ENCODE measurements at regions not wholly inside any gene's neighbourhood (a gene's known extent, or its start where the extent isn't known, plus 50 kb on each side); places are given as distances from the start of the nearest gene placed in this dataset.

DNA sequence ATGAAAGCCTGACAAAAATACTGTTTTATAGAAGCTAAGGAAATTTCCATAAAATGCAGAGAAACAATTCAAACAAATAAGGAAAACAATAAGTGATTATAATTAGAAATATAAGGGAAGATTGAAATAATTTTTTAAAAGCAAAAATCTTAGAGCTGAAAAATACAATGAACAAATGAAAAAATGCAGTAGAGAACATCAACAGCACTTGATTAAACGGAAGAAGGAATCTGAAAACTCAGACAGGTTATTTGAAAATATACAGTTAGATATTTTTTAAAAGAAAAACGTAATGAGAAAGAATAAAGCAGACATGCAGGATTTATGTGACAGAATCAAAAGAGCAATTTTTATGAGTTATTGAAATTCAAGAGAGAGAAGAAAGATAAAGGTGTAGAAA is 279.1 kb upstream of the MAGI2 start:
- DNase-seq (ENCODE audit: extremely low read depth, low read depth, low spot score), result no peak

DNA sequence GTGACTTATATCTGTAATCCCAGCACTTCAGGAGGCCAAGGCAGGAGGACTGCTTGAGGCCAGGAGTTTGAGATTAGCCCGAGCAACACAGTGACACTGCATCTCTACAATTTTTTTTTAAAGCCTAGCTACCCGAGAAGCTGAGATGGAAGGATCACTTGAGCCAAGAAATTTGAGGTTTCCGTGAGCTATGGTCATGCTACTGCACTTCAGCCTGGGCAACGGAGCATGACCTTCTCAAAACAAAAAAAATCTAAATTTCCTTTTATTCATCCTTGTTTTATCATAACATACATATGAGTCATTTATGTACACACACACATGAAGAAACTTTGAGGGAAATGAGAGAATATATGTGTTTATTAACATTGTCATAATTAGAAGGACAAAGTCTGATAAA is 277.5 kb upstream of the MAGI2 start:
- no peak for DNase-seq (ENCODE audit: extremely low read depth, low read depth, low spot score)

DNA sequence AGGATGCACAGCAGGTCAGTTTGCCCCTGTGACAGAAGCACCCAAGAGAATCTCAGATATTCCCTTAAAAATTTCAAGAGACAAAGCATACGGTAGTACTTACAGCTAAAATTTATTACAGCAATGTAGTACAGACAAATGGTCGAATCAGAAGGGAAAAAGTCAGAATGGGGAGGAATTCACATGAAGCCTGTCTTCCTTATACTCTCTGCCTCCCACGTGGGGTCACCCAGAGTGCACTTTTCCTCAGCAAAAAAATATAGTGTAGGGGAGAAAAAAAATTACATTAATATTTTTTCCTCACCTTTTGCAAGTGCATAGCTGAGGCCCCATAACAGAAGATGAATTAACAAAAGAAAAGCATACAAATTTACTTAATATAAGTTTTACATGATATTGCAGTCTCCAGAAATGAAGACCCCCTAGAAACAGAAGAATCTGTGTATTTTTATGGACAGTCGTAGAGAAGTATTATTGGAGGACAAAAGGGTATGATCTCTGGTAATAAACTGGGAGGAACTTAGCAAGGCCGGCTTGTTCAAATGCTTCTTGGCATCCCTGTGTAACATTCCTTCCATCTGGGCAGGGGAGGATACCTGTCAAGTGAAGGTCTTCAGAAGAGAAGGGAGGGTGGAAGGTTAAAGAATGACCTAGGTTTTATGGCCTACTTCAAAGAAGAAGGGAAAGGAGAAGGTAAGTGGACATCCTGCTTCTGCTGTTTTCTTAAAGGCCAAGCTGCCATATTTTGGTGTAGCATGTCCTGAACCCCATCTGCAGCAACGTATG is 270.6 kb upstream of the MAGI2 start:
- no peak for DNase-seq (ENCODE audit: extremely low read depth, low read depth, low spot score)

DNA sequence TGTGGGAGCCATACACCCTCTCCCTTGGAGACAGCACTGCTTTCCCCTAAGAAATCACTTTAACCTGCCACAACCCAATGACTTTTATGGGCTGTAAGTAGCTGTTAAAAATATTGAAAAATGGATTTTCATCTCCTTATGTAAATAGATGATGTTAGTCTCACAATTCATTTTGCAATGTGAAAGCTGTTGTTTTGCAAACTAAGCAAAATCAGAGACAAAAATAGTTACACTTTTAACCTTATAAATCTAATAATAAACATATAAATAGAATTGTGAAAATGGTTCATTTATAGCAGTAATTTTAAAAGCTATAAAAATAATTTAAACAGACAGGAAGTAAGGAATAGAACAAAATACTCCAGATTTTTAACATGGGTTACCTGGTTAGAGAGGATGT is 268.8 kb upstream of the MAGI2 start:
- no peak for DNase-seq (ENCODE audit: extremely low read depth, low read depth, low spot score)

DNA sequence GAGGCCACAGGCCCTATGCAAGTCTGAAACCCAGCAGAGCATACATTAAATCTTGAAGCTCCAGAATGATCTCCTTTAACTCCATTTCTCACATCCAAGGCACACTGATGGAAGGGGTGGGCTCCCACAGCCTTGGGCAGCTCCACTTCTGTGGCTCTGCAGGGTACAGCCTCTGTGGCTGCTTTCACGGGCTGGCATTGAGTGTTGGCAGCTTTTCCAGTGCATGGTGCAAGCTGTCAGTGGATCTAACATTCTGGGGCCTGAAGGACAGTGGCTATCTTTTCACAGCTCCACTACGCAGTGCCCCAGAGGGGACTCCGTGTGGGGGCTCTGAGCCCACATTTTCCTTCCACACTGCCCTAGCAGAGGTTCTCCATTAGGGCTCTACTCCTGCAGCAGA is 265.7 kb upstream of the MAGI2 start:
- DNase-seq (ENCODE audit: extremely low read depth, low read depth, low spot score), result no peak

DNA sequence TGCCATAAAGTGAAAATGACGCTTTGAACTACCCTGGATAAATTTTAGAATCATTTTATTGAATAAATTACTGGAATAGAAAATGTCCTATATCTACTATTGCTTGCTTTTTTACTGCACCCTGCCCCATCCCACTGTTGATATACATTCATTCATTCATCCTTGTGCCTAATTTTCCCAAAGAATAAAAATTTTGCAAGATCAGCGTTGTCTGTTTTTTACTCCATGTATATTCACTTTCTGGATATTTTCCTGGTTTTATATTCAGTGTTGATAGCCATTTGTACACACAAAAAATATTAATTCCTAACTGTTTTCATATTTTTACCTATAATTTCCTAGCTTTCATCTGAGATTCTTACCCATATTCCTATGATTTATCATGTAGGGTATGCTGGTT is 262.9 kb upstream of the MAGI2 start:
- DNase-seq (ENCODE audit: extremely low read depth, low read depth, low spot score), result no peak

DNA sequence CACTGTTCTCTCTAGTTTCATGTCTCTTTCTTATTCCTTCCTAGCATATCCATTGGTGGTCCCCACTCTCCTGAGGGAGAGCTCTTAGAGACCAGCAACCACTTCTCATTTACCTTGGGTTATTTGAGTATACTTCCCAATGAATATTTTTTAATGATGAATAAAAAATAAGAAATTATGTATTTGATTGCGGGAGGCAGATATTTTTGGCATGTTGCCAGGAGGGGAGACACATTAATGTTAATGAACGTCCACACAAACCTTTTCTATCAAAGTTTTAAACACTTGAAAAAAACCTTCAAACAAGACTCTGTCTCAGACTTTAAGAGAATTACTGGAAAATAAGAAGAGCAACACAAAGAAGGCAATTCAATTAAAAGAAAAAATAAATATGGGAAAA is 260.6 kb upstream of the MAGI2 start:
- no peak for DNase-seq (ENCODE audit: extremely low read depth, low read depth, low spot score)

DNA sequence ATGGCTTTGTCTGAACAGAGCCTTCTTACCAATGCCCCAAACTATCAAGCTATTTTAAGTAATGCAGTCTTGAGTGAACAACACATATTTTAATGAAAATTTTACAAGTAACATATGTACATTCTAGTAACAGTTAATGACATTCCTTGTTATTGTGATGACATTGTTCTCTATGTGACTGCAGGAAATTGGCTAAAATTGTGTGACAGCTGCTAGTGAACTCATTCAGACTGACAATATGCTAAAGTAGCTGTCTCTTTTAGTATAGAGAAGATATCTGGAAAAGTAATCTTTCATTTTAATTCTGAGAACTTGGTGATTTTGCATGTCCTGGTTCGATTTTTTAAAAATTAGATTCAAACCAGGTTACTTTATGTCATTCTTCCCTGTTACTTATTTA is 259.8 kb upstream of the MAGI2 start:
- DNase-seq (ENCODE audit: extremely low read depth, low read depth, low spot score), result no peak

DNA sequence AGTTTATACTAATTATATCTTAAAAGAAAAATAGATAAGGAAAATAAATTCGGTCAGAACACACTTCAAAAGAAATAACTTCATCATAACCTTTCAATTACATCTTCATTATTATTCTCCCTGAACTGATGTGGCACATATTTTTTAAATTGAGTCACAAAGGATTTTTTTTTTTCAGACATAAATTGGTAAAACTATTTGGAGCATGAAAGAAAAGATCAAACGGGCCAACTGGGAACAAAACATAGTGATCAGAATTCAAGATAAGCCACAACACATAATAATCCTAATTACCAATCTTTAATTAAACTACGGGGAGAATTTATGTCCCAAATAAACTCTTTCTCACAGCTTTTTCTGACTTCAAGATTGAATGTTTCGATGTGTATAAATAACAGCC is 258.2 kb upstream of the MAGI2 start:
- no peak for DNase-seq (ENCODE audit: extremely low read depth, low read depth, low spot score)

DNA sequence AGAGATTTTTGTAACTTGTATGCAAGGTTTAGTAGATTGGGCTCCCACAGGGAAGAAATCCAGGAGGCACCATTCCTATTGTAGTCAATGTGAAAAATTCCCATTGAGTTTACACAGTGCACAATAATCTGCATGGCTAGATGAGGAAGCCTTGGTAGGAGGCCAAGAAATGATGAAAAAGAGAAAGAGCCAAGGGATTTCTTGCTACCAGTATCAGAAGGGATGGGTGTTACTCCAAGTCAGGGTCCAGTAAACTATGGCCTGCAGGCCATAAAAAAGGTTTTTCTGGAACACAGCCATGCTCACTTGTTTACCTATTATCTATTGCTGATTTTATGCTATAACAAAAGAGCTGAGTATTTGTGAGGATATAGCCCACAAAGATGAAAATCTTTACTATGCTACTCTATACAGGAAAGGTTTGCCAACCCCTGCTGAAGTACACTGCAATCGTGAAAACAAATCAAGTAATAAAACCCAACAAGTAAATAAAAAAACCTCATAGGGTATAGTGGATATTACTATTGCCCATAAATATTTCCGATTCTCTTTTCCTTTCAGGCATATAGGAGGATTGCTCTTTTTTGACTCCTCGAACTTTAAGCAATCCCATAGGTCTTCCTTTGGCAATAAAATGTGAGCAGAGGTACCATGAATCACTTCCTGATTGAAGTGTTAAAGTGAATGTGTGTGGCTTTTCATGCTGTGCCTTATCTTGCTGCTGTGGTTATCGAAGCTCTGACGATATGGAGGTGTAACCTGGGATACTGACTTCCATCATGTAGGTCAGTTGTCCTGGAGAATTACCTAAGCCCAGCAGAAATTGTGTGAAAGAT is 256.3 kb upstream of the MAGI2 start:
- no peak for DNase-seq (ENCODE audit: extremely low read depth, low read depth, low spot score)

DNA sequence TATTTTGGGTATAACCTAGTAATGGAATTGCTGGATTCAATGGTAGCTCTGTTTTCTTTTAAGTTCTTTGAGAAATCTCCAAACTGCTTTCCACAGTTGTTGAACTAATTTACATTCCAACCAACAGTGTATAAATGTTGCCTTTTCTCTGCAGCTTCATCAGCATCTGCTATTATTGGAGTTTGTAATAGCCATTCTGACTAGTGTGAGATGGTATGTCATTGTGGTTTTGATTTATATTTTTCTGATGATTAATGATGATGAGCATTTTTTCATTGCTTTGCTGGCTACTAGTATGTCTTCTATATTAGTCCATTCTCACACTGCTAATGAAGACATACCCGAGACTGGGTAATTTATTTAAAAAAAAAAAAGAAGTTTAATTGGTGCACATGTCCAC is 248.6 kb upstream of the MAGI2 start:
- DNase-seq (ENCODE audit: extremely low read depth, low read depth, low spot score), result no peak

DNA sequence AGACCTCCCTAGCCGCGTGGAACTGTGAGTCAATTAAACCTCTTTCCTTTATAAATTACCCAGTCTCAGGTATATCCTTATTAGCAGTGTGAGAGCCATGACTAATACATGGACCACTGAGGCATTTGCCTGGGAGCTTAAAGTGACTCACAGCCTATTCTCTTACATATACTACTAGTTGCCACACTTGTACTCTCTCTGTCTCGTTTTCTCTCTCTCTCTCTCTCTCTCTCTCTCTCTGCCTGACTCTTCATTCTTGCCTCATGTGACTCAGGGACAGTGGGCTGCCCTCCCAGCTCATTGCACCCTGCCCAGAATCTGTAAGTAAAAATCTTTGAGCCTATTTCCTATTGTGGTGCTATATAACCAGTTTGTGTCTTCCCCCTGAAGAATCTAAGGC is 238.5 kb upstream of the MAGI2 start:
- no peak for DNase-seq (ENCODE audit: extremely low read depth, low read depth, low spot score)

DNA sequence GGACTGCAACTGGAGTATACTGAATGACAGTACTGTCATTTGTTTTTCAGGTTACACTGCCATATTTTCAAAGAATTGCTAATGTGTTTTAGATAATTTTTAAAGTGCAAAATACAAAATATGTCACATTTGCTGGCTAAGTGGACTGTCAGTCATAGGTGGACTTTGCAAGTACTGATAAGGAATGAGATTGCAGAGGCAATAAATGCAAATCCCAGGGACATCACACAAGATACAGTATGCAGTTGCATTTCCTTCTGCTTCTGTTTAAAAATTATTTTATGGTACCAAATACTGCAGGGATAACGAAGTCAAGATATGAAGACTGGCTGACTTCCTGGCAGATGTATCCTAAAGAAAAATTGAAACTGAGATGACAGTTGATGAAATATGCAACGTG is 237.6 kb upstream of the MAGI2 start:
- no peak for DNase-seq (ENCODE audit: extremely low read depth, low read depth, low spot score)

DNA sequence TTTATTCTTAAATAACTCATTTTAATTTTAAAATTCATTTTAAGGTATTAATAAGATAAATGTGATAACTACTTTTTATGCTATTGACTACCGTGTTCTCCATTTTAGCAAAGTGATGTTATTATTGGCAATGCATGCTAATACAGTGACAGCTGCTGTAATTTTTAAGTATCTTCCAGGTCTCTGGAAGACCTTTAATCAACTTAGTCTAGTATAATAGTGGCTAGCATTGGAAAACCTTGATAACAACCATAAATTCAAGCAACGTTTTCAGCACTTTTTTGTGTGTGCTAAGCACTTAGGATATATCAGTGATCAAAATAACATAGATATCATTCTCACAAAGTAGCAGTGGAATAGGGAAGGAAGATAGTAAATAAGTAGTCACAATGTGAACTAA is 230.9 kb upstream of the MAGI2 start:
- DNase-seq (ENCODE audit: extremely low read depth, low read depth, low spot score), result no peak

DNA sequence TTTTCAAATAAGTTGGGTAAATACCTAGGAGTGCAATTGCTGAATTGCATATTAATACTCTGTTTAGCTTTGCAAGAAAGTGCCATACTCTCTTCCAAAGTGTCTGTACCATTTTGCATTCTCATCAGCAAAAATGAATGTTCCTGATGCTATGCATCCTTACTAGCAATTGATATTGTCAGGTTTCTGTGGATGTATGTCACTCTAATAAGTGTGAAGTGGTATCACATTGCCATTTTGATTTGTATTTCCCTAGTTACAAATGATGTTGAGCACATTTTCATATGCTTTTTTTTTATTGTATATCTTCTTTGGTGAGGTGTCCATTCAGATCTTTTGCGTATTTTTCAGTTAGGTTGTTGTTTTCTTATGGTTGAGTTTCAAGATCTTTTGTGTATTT is 230.4 kb upstream of the MAGI2 start:
- no peak for DNase-seq (ENCODE audit: extremely low read depth, low read depth, low spot score)

DNA sequence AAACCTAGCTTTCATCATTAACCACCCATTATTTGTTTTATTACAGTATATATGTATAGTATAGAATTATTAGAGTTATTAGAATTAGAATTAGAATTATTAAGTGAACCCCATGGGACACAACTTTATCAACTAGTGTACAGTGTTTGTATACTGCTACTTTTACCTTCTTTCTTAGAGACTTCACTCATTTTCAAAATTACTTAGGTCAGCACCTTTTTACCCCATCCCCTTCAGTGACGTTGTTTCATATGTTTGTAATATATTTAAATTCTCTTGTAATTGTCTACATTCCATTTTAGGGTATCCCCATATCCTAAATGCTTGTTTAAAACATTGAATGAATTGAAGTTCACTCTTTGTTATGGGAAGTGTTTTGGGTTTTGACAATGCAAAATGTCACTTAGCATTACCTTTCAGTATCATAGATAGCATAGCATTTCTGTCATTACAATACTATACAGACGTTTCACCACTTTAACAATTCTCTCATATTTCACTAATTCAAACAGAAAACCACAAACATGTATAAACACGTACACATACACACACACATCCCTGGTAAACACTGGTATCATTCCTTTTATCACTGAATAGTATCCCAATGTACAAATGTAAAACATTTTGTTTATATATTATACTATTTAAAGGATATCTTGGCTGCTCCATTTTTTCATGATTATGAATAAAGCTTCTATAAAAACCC is 229.9 kb upstream of the MAGI2 start:
- no peak for DNase-seq (ENCODE audit: extremely low read depth, low read depth, low spot score)

DNA sequence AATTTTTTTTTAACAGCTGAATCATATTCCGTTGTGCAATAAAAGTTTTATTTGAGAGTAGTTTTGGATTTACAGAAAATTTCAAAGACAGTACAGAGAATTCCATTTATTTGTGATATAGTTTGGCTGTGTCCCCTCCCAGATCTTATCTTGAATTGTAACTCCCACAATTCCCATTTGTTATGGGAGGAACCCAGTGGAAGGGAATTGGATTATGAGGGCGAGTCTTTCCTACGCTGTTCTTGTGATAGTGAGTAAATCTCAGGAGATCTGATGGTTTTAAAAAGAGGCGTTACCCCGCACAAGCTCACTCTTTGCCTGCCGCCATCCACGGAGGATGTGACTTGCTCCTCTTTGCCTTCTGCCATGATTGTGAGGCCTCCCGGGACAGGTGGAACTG is 228.0 kb upstream of the MAGI2 start:
- no peak for DNase-seq (ENCODE audit: extremely low read depth, low read depth, low spot score)

DNA sequence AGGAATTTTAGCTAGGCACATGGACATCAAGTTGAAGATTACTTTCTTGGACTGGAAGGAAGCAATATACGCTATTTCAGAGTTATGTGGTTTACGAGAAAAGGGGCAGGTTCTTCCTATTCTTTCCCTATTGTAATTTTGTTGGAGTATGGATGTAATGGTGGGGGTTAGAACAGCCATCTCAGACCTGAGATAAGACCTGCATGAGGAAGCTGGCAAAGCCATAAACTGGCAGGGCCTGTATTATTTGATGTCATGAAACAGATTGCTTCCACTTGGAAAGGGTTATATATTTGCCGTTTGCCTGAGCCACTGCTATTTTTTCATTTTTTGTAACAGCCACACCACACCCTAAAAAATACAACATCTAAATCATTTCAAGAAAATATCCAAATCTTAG is 220.5 kb upstream of the MAGI2 start:
- DNase-seq (ENCODE audit: extremely low read depth, low read depth, low spot score), result no peak

DNA sequence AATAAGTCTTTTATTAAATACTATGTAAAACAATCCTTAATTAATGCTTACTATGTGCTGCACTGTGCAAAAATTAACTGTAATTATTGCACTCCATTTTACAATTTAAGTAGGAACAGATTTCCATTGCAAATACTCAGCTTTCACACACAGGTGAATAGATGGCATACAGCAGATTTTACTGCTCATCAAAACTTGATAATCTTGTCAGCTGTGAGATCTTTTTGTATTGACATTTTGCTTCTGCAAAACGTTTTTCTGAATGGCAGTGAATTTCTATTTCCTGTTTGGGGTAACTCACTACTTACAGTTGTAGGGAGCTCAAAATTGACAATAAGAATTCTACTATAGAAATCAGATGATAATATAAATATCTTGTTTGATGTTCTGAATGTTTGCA is 220.0 kb upstream of the MAGI2 start:
- no peak for DNase-seq (ENCODE audit: extremely low read depth, low read depth, low spot score)

DNA sequence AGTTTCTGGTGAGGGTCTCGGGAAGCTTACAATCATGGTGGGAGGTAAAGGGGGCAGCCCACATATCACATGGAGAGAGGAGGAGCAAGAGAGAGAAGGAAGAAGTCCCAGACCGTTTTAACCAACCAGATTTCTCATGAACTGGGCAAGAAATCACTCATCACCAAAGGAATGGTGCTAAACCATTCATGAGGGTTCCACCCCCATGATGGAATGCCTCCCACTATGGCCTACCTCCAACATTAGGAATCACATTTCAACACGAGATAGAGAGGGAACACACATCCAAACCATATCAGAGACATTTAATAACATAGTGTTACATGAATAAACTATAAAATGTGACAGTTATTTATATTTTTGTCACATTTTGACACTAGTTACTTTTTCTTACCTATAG is 214.8 kb upstream of the MAGI2 start:
- no peak for DNase-seq (ENCODE audit: extremely low read depth, low read depth, low spot score)

DNA sequence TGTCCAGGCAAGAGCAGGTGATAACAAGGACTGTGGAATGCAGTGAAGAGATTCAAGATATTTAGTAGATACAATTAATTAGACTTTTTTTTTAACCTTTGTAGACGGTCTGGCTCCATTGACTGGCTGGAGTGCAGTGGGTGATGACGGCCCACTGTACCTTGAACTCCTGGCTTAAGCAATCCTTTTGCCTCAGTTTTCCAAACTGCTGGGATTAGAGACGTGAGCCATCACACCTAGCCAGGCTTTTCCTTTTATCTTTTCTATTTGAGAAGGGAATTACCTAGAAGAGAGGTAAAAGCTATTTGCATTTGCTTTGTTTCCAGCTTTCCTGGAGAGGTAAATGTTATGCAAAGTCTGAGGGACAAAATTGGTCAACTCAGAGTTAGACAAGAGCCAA is 213.0 kb upstream of the MAGI2 start:
- DNase-seq (ENCODE audit: extremely low read depth, low read depth, low spot score), result no peak

All from glomerular endothelial cell (primary cell).